HG02623 (cell line): ENCODE measurements at regions not wholly inside any gene's neighbourhood (a gene's known extent, or its start where the extent isn't known, plus 50 kb on each side); places are given as distances from the start of the nearest gene placed in this dataset.

ENCODE experiments used
- ATAC-seq: cut with Tn5 transposase; IDR thresholded peaks from one replicate; pipeline ENCODE4 v1.9.1; 2021; ENCODE audit warnings: moderate library complexity; ENCODE audit not compliant: unreplicated experiment

GRCh38 chr22:22098457-22099193 is 116.0 kb upstream of the TOP3B start:
- ATAC-seq: no peak

GRCh38 chr22:22097727-22098228 is 115.2 kb upstream of the TOP3B start:
- no peak for ATAC-seq

GRCh38 chr22:22094921-22095320 is 112.3 kb upstream of the TOP3B start:
- no peak for ATAC-seq

GRCh38 chr22:22094514-22094913 is 111.9 kb upstream of the TOP3B start:
- no peak for ATAC-seq

GRCh38 chr22:22093743-22094142 is 111.2 kb upstream of the TOP3B start:
- no peak for ATAC-seq

- no peak for ATAC-seq
Measured at GRCh38 chr22:22092974-22093373, 110.4 kb upstream of the TOP3B start.

GRCh38 chr22:22092101-22092500 is 109.5 kb upstream of the TOP3B start:
- ATAC-seq: no peak

- no peak for ATAC-seq
Measured at GRCh38 chr22:22091400-22091878, 108.9 kb upstream of the TOP3B start.

GRCh38 chr22:22090650-22091399 is 108.2 kb upstream of the TOP3B start:
- ATAC-seq: no peak

- ATAC-seq: no peak
Measured at GRCh38 chr22:22089459-22090308, 107.1 kb upstream of the TOP3B start.

- ATAC-seq: no peak
Measured at GRCh38 chr22:22088658-22089458, 106.3 kb upstream of the TOP3B start.

GRCh38 chr22:22087854-22088657 is 105.5 kb upstream of the TOP3B start:
- no peak for ATAC-seq

GRCh38 chr22:22086501-22087158 is 104.0 kb upstream of the TOP3B start:
- no peak for ATAC-seq

GRCh38 chr22:22085702-22086500 is 103.3 kb upstream of the TOP3B start:
- ATAC-seq: no peak

- no peak for ATAC-seq
Measured at GRCh38 chr22:22084089-22084711, 101.6 kb upstream of the TOP3B start.

- no peak for ATAC-seq
Measured at GRCh38 chr22:22082960-22083359, 100.4 kb upstream of the TOP3B start.

GRCh38 chr22:22082229-22082835 is 99.7 kb upstream of the TOP3B start:
- ATAC-seq: no peak
